C1 segment of cervical spinal cord (tissue), 14 donors: ENCODE measurements at regions not wholly inside any gene's neighbourhood (a gene's known extent, or its start where the extent isn't known, plus 50 kb on each side); places are given as distances from the start of the nearest gene placed in this dataset.
"Not testable (repeated sequence)": the region's sequence is repeated elsewhere in the genome, so short reads cannot be mapped to it uniquely, and the experiment has no call there.

Source experiments
- DNase-seq, 14 donors: peaks; one replicate each; lab custom pipeline; 2025; lab: John Stamatoyannopoulos, UW

DNA sequence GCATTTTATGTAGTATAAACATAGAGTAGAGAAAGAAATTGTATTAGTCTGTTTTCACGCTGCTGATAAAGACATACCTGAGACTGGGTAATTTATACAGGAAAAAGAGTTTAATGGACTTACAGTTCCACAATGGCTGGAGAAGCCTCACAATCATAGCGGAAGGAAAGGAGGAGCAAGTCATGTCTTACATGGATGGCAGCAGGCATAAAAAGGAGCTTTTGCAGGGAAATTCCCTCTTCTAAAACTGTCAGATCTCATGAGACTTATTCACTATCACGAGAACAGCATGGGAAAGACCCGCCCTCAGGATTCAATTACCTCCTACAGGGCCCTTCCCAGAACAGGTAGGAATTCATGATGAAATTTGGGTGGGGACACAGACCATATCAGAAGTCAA, 98.1 kb downstream of the ARRDC3 start:
- DNase-seq = not testable (repeated sequence)

DNA sequence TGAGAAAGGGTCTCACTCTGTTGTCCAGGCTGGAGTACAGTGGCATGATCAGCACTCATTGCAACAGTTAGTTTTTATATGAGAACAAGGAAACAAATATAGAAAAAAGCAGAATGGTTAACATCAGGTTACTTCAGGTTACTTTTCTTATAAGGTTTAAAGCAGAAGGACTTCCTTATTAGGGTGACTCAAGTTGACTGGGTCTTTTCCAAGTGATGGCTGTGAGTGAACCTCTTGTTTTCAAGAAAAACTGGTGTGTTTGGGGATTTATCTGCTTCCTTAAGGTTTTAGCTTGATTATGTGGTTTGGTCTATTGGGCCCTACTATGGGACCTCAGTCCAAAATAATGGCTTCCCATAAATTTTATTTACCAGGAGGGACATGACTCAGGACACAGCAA, 99.2 kb downstream of the ARRDC3 start:
- no peak for DNase-seq

DNA sequence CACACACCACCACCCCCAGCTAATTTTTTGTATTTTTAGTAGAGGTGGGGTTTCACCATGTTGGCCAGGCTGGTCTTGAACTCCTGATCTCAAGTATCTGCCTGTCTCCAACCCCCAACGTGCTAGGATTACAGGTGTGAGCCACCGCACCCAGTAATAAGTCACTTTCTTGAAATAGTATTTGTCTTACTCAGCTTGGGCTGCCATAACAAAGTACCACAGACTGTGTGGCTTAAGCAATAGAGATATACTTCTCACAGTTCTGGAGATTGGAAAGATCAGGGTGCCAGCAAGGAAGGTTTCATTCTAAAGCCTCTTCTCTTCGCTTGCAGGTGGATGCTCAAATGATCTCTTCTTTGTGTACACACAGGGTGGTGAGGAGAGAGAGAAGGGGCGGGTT, 99.8 kb downstream of the ARRDC3 start:
- DNase-seq = no peak

DNA sequence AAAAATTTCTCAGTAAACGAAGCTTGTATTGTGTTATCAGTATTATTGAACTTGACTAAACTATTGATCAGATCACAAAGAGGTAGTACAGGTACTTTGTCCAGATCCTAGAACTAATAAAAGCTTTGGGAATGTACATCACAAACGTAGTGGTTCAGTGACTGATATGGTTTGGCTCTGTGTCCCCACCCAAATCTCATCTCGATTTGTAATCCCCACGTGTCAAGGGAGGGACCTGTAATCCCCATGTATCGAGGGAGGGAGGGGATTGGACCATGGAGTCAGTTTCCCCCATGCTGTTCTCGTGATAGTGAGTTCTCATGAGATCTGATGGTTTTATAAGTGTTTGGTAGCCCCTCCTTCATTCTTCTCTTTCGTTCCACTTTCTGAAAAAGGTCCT, 100.9 kb downstream of the ARRDC3 start:
- no peak for DNase-seq

DNA sequence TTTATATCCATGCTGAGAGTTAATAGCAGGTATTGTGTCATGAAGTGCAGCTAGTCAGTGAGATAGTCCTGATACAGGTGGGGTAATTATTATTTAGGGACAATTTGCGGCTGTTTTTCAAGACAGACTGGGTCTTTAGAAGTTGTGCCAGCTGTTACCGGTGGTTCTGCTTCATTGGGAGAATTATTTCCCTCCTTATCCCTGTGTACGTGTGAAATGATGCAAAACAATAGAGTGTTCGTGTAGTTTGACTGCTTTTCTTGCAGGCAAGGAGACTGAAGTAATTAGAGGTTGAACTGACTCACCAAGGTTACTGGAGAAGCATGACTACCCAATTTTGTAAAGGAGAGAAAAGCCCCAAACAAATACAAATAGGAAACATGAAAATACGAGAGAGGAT, 101.7 kb downstream of the ARRDC3 start:
- DNase-seq = peak in 1 of 14 donors; percentile 30

DNA sequence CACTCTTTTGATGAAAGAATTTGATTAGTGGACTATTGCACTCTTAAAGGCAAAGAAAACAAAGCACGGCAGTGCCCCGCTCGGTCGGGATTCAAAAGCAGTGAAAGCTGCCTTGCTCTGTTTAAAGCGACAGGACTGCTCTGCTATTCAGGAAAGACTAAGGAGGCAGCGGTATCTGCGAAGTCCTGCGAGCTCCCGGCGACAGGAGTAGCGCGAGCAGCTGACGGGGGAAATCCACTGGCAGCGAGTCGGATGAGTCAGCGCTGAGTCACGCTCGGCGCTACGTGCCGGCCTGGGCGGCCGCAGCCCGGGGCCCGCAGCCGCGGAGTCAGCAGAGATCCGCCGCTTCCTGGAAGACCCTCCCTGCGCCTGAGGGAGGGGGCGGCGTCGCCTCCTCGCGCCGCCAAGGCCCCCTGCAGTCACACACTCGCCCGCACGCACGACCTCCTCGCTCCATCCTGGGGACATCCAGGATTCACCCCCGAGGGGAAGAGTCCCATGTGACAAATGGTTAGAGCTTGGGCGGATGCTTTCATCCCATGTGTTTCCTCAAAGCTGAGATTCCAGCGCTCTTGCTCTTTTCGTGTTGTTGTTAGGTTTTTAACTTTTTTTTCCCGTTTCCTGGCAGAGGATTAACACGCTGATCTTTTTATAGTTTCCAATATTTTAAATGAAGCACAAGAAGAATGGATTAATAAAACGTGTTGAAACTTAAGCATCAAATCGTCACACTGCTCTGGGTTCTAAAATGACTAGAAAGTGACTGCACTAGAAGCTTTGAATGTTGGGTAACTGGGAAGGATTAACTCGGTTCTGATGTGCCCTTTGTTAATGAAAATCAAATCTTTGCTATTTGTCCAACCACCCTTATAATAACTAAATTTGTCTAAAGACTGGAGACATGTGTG, 102.5 kb downstream of the ARRDC3 start:
- DNase-seq = peak; percentile 56 to 96 (median 84)

DNA sequence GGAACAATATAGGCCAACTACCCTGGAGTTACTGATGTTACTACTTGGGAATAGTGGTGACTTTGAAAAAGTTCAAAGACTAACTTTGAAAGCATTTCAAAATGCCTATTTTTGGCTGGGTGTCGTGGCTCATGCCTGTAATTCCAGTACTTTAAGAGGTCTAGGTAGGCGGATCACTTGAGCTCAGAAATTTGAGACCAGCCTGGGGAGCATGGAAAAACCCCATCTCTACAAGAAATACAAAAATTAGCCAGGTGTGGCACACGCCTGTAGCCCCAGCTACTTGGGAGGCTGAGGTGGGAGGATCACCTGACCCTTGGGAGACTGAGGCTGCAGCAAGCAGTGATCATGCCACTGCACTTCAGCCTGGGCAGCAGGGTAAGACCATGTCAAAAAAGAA, 105.3 kb downstream of the ARRDC3 start:
- no peak for DNase-seq

DNA sequence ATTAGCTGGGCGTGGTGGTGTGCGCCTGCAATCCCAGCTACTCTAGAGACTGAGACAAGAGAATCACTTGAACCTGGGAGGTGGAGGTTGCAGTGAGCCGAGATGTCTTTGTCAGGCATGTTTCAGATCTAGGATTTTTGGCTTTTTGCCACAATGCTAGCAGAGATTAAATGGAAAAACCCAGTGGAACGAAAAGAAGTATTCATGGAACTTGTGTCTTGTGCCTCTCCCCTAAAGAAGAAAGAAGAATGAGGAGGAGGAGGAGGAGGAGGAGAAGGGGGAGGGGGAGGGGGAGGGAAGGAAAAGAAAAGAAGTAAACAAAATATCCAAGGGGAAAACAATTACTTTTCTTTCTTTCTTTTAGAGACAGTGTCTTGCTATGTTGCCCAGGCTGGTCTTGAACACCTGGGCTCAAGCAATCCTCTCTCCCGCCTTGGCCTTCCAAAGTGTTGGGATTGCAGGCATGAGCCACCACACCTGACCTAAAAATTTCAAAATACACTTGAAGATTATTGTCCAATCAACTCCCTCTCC, 106.0 kb downstream of the ARRDC3 start:
- no peak for DNase-seq

DNA sequence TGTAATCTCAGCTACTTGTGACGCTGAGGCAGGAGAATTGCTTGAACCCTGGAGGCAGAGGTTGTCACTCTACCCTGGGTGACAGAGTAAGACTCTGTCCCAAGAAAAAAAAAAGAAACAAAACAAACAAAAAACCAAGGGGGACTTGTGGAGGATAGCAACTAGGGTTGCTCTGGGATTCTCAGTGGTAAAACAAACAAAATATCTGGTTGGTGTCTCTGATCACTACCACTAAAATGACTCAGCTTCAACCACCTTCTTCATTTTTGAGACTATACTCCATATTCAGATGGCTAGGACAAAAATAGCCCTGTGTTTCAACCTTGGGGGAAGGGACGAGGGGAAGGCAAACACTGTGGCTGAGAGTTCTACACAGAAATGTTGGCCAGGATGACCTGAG, 110.3 kb downstream of the ARRDC3 start:
- DNase-seq = no peak

DNA sequence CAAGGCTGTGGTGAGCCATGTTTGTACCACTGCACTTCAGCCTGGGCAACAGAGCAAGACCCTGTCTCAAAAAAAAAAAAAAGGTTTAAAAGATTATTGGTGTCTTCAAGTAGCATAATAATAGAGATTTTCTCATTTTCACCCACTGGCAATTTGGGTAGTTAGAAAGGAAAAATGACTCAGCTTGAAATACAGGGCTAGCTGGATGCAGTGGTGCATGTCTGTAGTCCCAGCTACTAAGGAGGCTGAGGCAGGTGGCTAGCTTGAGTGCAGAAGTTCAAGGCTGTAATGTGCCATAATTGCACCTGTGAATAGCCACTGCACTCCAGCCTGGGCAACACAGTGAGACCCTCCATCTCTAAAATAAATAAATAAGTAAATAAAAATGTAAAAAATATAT, 111.1 kb downstream of the ARRDC3 start:
- DNase-seq = no peak

DNA sequence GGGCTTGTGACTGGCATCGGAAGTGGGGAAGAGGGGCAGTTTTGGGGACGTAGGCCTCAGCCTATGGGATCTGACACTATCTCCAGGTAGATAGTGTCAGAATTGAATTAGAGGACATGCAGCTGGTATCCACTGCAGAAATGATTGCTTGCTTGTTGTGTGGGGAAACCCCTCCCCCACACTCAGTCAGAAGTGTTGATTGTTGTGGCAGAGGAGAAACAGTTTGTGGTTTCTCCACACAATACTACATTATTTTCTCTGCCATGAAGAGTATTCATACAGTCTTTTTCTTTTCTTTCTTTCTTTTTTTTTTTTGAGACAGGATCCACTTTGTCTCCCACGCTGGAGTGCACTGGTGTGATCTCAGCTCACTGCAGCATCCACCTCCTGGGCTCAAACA, 113.9 kb downstream of the ARRDC3 start:
- DNase-seq = peak in 4 of 14 donors; percentile 3 to 27 (median 15)

DNA sequence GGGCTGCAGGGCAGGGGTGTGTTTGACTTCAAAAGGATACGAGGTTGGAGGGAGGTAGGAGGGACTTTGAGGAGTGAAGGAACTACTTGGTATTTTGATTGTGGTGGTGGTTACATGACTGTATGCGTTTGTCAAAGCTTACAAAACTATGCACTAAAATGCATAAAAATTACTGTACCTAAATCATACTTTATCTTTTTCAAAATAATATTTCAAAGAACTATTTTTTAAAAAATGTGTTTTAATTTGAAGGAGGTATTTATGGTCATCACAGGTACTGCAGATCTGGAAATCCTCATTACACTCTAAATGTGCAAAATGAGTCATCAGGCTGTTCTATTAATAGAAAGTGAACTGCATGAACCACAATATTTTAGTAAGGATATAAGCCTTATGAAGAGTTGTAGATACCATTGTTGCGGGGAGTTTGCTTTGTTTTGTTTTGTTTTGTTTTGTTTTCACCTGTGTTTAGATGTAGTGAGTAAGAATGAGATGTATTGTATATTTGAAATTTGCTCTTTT, 116.9 kb downstream of the ARRDC3 start:
- peak in 1 of 14 donors; percentile 21 for DNase-seq

DNA sequence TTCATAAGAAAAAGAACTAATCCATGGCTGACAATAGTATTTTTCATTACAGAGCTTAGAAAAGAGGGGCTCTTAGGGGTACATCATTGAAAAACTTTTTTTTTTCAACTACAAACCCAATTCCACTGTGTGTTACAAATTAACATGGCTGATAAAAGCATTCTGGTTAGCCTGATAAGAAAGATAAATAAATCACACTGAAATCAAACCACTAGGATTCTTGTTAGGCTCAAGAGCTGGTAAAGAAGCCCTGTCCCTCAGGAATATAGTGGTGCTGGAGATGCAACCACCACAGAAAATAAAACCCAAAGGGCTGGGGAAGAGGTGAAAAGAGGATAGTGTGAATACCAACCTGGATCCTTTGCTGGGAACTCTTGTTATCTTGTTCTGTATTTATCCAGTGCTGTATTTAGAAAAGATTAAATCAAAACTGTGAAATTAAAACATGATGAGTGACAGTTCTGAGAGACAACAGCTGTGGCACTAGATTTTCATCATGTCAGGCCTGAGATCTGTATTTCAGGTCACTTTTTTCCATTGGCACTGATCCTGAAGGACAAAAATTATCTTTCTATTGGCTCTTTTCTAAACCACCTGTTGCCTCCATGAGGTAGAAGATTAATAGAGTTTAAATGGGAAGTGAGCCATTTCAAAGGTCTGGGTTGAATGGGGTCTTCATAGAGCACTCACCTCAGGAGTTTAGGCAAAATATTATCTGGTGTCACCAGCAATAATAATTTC, 118.6 kb downstream of the ARRDC3 start:
- no peak for DNase-seq

DNA sequence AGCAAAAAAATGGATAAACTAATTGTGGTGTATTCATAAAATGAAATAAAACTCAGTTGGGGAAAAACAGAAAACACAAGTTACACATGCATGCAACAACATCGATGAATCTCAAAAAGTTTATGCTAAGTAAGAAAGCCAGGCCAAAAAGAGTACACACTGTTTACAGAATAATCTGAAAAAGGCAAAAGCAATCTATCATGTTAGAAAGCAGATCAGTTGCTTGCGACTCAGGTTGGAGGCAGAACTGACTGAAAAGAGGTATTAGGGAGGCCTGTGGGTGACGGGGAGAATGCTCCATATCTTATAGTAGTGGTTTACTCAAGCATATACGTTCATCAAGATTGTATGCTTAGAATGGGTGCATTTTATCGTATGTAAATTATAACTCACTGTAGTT, 119.2 kb downstream of the ARRDC3 start:
- DNase-seq = no peak

DNA sequence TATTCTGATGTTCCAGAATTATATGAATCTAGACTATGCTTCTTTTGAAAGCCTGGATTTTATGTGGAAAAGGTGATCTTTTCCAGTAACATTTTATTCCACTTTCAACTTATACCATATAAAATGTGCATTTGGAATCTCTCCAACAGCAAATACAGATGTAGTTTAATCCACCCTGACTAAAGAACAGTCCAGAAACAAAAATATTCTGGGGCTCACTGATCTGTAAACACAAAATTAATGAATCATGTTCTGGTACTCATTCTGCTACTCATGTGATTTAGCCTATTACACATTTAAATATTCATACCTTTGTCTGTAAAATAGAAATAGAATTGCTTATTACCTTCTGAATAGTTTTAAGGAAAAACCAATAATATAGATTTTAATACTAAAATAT, 125.8 kb downstream of the ARRDC3 start:
- no peak for DNase-seq

DNA sequence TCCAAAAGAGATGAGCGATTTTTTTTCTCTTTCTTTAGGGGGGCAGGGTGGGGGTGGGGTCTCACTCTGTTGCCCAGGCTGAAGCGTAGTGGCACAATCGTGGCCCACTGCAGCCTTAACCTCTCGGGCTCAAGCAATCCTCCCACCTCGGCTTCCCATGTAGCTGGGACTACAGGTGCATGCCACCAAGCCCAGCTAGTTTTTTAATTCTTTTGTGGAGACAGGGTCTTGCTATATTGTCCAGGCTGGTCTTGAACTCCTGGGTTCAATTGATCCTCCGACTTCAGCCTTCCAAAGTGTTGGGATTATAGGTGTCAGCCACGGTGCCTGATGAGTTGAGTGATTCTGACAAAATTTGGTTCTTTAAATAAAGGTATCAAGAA, 127.0 kb downstream of the ARRDC3 start:
- DNase-seq = no peak

DNA sequence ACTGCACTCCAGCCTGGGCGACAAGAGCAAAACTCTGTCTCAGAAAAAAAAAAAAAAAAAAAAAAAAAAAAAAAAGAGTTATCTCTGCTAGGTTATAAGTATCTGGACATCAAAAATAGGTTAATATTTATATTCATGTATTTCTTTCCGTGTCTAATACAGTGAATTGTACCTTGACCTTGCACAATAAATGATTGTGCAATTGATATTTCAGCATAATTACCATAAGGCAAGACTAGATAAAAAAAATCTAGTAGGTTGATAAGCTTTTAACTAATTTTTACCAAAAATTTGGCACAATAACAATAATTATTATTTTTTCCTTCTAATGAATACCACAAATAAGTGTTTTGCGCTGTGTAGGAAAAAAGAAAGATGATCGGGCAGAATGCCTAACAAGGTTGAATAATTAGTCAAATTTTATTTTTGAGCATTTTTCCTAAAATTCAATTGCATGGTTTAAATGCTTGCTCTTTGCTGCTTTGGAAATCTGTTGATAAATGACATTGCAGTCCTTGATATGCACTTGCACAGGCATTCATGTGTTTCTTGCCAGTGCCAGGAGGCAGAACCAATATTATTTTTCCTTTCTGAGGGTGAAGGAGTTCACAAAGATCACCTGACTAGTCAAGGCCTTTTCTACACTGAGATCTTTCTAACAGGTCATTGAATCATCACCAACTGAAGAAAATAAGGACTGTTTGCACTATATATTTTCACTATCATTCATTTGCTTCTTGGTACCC, 127.5 kb downstream of the ARRDC3 start:
- no peak for DNase-seq

DNA sequence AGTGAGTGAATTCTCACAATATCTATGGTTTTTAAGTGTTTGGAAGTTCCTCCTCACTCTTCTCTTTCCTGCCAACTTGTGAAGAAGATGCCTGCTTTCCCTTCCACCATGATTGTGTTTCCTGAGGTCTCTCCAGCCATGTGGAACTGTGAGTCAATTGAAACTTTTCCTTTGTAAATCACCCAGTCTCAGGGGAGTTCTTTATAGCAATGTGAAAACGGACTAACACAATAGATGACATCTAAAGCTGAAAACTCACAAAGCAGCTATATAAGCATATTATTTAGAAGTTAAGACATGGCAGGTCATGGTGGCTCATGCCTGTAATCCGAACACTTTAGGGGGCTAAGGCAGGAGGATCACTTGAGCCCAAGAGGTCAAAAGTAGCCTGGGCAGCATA, 130.2 kb downstream of the ARRDC3 start:
- no peak for DNase-seq

DNA sequence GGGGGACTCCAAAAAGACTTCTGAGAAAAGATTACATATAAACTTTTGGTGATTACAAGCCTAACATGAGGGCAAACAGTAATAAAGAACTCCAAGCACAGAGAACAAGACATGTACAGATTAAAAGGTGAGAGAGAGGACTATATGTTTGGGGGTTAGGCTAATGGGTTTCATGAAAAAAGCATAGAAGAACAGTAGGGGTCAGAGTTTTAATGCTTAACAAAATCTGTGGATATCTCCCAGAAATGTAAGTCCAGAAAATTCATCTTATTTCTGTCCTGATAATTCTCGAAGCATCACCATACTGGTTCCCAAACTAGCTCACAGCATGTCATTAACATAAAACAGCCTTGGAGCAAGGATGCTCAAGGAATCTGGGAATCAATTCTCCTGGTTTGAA, 137.2 kb downstream of the ARRDC3 start:
- no peak for DNase-seq

DNA sequence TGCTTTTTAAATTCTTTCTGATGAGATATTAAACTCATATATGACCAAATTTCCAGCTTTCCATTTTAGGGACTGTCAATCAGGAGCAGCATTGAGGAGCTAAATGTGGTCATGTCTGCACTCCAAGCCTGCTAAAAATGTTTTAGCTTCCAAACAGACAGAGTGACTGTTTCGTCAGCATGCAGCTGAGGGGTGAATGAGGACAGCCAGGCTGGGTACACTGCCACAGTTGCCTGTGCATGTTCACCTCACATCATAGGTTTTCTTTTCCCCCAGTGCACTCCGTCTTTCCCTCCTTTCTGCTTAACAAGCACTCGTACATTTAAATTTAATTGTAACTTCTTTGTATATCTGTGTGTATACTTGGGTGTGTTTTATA, 138.1 kb downstream of the ARRDC3 start:
- DNase-seq = no peak

DNA sequence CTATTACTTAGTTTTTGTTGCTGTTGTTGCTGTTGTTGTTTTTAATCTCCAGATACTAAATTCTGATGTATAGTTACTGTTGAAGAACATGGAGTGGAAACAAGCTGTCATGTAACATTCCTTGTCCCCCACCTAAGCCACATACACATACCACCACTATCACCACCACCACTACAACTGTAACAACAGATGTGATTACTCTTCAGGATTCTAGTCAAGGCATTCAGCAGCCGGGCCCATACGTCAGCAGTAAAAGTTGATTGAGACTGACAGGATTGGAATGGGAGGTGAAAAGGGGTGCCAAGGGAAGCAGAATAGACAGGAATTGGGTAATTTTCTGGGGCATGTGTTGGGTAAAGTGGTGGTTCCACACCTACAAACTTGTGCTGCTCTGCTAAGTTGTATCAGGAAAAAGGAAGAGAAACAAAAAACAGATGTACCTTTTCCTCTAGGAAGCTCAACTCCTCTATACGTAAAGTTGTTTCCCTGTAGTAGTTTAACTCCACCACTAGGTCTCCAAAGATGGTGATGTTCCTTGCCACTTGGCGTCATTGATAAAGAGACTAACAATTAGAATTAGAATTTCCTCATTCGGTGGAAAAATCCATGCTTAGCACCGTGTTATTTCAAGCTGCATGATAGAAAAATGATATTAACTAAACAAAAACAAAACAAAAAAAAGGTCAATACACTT, 138.6 kb downstream of the ARRDC3 start:
- no peak for DNase-seq
